Activated T-helper 17 cell treated with anti-CD3 and anti-CD28 coated beads, Interleukin-2, amount 50 U/mL, for 72 hours (primary cell): ENCODE measurements at regions not wholly inside any gene's neighbourhood (a gene's known extent, or its start where the extent isn't known, plus 50 kb on each side); places are given as distances from the start of the nearest gene placed in this dataset.

Source experiments
- ATAC-seq: fragments of 150-1000 bp; cut with Tn5 transposase; replicated peaks from 2 replicates; pipeline ENCODE4 v1.10.0; 2021; ENCODE audit warnings: mild to moderate bottlenecking, moderate library complexity
- H3K27ac Mint-ChIP-seq: one replicate; pipeline ENCODE4 v1.8.0; 2022; ENCODE audit warnings: mixed read lengths
- H3K27me3 Mint-ChIP-seq: one replicate; pipeline ENCODE4 v1.8.0; 2022; ENCODE audit warnings: mixed read lengths
- H3K36me3 Mint-ChIP-seq: one replicate; pipeline ENCODE4 v1.8.0; 2022; ENCODE audit warnings: low read depth, mild to moderate bottlenecking, mixed read lengths
- H3K4me1 Mint-ChIP-seq: one replicate; pipeline ENCODE4 v1.8.0; 2022; ENCODE audit warnings: mixed read lengths
- H3K4me3 Mint-ChIP-seq: one replicate; pipeline ENCODE4 v1.8.0; 2022; ENCODE audit warnings: mild to moderate bottlenecking, mixed read lengths
- H3K9me3 Mint-ChIP-seq: one replicate; pipeline ENCODE4 v1.8.0; 2022; ENCODE audit warnings: mixed read lengths

DNA sequence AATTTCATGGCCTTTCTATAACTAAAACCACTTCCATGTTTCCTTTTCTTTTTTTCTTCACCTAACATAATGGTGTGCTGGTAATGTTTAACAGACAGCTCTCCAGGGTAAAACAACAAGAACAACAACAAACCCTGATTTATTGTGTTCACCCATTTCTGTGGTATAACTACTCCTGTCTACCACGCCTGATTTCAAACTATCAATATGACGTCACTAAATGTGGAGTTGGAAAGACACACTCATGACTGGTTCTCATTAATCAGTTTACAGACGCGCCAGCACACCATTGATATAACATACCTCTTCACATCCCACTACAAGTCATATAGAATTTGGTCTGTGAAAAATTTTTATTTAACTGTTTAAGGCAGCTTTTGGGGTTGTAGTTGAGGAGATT, 142.9 kb downstream of the ARRDC3 start:
- Mint-ChIP-seq H3K9me3 (peaks cover 3% of the 10 kb centered on the region), H3K4me1 (no peaks in the 10 kb centered on the region), H3K4me3 (no peak overlapping the region), H3K27me3 (no peaks in the 10 kb centered on the region), H3K27ac (no peak overlapping the region), H3K36me3 (no peaks in the 10 kb centered on the region)
- peak; percentile 29 for ATAC-seq

DNA sequence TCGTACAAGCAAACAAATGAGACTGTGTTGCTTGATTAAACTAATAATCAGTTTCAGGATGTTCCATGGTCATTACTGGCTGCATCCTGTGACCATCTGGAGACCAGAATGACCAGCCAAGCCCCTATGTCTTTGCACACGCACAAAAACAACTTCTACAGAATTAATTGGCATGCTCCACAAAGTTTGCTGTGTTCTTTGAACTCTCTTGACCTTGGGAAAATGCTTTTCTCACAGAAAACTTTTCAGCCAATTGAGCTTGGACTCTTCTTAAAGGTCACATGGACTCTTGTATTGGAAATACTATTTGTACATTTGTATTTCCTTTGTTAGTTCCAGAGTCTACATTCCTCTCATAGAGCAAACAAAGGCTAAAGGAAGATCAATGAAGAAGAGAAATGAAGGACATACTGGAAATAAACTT, 147.8 kb downstream of the ARRDC3 start:
- no peak overlapping the region for H3K4me3 Mint-ChIP-seq
- H3K4me1 Mint-ChIP-seq = no peaks in the 10 kb centered on the region
- no peaks in the 10 kb centered on the region for H3K36me3 Mint-ChIP-seq
- H3K27me3 Mint-ChIP-seq = peaks cover 4% of the 10 kb centered on the region
- H3K9me3 Mint-ChIP-seq = no peaks in the 10 kb centered on the region
- H3K27ac Mint-ChIP-seq = no peak overlapping the region
- ATAC-seq = no peak

- H3K4me1 Mint-ChIP-seq = no peaks in the 10 kb centered on the region
- H3K27me3 Mint-ChIP-seq = peaks cover 7% of the 10 kb centered on the region
- no peak overlapping the region for H3K27ac Mint-ChIP-seq
- H3K36me3 Mint-ChIP-seq = no peaks in the 10 kb centered on the region
- no peak for ATAC-seq
- no peak overlapping the region for H3K4me3 Mint-ChIP-seq
- peaks cover 10% of the 10 kb centered on the region for H3K9me3 Mint-ChIP-seq
Observed at GRCh38 chr5:91232523-91232922, 150.6 kb downstream of the ARRDC3 start.

DNA sequence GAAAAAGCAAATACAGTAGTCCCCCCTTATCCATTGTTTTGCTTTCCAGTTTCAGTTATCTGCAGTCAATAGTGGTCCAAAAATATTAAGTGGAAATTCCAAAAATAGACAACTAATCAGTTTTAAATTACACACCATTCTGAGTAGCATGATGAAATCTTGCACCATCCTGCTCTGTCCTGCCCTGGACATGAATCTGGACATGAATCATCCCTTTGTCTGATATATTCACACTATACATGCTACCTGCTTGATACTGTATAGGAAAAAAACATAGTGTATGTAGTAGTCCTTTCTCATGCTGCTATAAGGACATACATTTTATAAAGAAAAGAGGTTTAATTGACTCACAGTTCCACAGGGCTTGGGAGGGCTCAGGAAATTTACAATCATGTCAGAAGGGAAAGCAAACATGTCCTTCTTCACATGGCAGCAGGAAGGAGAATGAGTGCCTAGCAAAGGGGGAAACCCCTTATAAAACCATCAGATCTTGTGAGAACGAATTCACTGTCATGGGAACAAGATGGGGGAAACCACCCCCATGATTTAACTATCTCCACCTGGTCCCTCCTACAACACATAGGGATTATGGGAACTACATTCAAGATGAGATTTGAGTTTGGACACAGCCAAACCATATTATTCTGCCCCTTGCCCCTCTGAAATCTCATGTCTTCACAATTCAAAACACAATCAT, 153.9 kb downstream of the ARRDC3 start:
- Mint-ChIP-seq H3K4me3 (no peak overlapping the region), H3K36me3 (no peaks in the 10 kb centered on the region), H3K9me3 (peaks cover 10% of the 10 kb centered on the region), H3K27ac (peak overlapping the region; percentile 58), H3K4me1 (peaks cover 5% of the 10 kb centered on the region), H3K27me3 (peaks cover 7% of the 10 kb centered on the region)
- peak; percentile 46 for ATAC-seq

DNA sequence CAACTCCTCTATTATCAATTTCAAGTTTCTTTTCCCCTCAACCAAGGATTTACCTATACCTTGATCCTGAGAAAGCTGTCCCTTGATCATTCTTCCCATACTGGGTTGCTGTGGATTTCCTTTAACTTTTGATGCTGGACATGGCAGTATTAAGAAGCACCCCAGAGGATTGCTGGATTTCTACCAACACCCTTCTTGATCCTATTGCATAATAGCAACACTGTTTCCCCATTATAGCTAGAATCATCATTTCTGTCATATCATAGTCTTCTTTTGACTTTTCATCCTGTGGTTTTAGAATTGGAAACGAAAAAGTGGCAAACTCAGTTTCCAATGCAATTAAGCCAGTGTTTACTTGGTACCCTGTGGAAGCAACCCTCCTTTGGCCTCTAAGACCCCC, 154.9 kb downstream of the ARRDC3 start:
- ATAC-seq = no peak
- Mint-ChIP-seq H3K4me3 (no peak overlapping the region), H3K9me3 (peaks cover 10% of the 10 kb centered on the region), H3K4me1 (peaks cover 5% of the 10 kb centered on the region), H3K27me3 (peaks cover 3% of the 10 kb centered on the region), H3K36me3 (no peaks in the 10 kb centered on the region), H3K27ac (no peak overlapping the region)

GRCh38 chr5:91225848-91226686, 157.1 kb downstream of the ARRDC3 start:
- H3K9me3 Mint-ChIP-seq = peaks cover 10% of the 10 kb centered on the region
- no peak overlapping the region for H3K4me3 Mint-ChIP-seq
- peaks cover 3% of the 10 kb centered on the region for H3K27me3 Mint-ChIP-seq
- H3K36me3 Mint-ChIP-seq = no peaks in the 10 kb centered on the region
- peaks cover 5% of the 10 kb centered on the region for H3K4me1 Mint-ChIP-seq
- peak; percentile 73 for ATAC-seq
- no peak overlapping the region for H3K27ac Mint-ChIP-seq

GRCh38 chr5:91224969-91225368, 158.1 kb downstream of the ARRDC3 start:
- Mint-ChIP-seq H3K27me3 (peaks cover 3% of the 10 kb centered on the region), H3K9me3 (peaks cover 10% of the 10 kb centered on the region), H3K4me3 (no peak overlapping the region), H3K4me1 (peaks cover 5% of the 10 kb centered on the region), H3K36me3 (no peaks in the 10 kb centered on the region), H3K27ac (no peak overlapping the region)
- no peak for ATAC-seq

- peaks cover 5% of the 10 kb centered on the region for H3K4me1 Mint-ChIP-seq
- H3K36me3 Mint-ChIP-seq = no peaks in the 10 kb centered on the region
- peaks cover 7% of the 10 kb centered on the region for H3K9me3 Mint-ChIP-seq
- H3K27me3 Mint-ChIP-seq = peaks cover under 1% of the 10 kb centered on the region
- H3K27ac Mint-ChIP-seq = no peak overlapping the region
- no peak for ATAC-seq
- H3K4me3 Mint-ChIP-seq = no peak overlapping the region
Observed at GRCh38 chr5:91224456-91224855, 158.7 kb downstream of the ARRDC3 start.

DNA sequence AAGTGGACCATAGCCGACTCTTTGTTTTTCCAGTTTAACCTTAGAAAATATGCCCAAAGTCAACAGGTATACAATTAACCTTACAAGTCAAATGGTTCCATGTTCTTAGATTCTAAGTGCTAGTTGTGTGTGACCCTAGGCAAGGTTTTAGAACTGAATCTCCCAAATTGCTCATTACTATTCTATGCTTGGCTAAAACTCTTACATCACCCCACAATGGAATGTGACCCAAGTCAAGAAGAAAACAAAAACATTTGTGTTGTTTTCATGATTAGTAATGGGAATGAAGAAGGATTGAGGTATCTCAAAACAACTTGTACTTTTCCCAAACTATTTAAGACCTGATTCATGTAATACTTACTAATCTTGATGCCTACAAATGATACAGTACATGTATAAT, 159.2 kb downstream of the ARRDC3 start:
- Mint-ChIP-seq H3K36me3 (no peaks in the 10 kb centered on the region), H3K9me3 (peaks cover under 1% of the 10 kb centered on the region), H3K4me3 (no peak overlapping the region), H3K27me3 (no peaks in the 10 kb centered on the region), H3K27ac (no peak overlapping the region), H3K4me1 (peaks cover 5% of the 10 kb centered on the region)
- ATAC-seq = no peak

DNA sequence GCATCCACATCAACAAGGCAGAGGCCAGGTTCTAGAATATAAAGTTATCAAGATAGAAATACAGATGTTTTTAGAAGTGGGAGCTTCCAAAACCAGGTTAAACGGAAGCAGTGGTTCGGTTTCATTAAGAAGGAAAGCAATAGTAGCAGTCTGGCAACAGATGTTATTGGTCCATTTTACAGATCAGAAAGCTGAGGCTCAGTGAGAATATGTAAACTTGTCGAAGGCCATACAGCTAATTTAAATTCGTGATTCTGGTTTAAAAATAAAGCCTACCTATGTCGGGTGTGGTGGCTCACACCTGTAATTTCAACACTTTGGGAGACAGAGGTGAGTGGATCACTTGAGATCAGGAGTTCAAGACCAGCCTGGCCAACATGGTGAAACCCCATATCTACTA, 160.6 kb downstream of the ARRDC3 start:
- Mint-ChIP-seq H3K4me1 (peaks cover 5% of the 10 kb centered on the region), H3K27ac (no peak overlapping the region), H3K9me3 (no peaks in the 10 kb centered on the region), H3K36me3 (no peaks in the 10 kb centered on the region), H3K4me3 (no peak overlapping the region), H3K27me3 (no peaks in the 10 kb centered on the region)
- no peak for ATAC-seq

DNA sequence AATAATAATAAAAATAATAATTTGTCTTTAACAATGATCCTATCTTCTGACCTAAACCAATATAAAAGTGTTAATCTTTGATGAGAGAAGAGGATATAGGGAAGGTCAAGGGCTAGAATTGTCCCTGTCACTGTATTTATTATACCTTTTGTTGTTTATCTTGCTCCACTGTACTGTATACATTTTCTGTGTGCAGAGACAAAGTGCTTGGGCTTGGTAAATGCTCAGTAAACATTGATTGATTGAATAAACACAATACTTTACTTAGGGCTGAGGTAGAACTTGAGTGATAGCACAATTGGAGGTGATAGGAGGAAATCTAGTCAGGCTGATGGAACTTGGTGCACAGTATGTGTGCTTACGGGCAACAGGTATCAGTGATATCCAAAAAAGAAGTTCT, 161.2 kb downstream of the ARRDC3 start:
- H3K4me3 Mint-ChIP-seq = no peak overlapping the region
- no peaks in the 10 kb centered on the region for H3K36me3 Mint-ChIP-seq
- ATAC-seq = no peak
- H3K4me1 Mint-ChIP-seq = peaks cover 5% of the 10 kb centered on the region
- H3K27me3 Mint-ChIP-seq = no peaks in the 10 kb centered on the region
- no peaks in the 10 kb centered on the region for H3K9me3 Mint-ChIP-seq
- no peak overlapping the region for H3K27ac Mint-ChIP-seq

GRCh38 chr5:91219803-91220371, 163.2 kb downstream of the ARRDC3 start:
- no peaks in the 10 kb centered on the region for H3K9me3 Mint-ChIP-seq
- peak; percentile 37 for ATAC-seq
- no peak overlapping the region for H3K4me3 Mint-ChIP-seq
- H3K27ac Mint-ChIP-seq = no peak overlapping the region
- no peaks in the 10 kb centered on the region for H3K27me3 Mint-ChIP-seq
- no peaks in the 10 kb centered on the region for H3K36me3 Mint-ChIP-seq
- no peaks in the 10 kb centered on the region for H3K4me1 Mint-ChIP-seq

DNA sequence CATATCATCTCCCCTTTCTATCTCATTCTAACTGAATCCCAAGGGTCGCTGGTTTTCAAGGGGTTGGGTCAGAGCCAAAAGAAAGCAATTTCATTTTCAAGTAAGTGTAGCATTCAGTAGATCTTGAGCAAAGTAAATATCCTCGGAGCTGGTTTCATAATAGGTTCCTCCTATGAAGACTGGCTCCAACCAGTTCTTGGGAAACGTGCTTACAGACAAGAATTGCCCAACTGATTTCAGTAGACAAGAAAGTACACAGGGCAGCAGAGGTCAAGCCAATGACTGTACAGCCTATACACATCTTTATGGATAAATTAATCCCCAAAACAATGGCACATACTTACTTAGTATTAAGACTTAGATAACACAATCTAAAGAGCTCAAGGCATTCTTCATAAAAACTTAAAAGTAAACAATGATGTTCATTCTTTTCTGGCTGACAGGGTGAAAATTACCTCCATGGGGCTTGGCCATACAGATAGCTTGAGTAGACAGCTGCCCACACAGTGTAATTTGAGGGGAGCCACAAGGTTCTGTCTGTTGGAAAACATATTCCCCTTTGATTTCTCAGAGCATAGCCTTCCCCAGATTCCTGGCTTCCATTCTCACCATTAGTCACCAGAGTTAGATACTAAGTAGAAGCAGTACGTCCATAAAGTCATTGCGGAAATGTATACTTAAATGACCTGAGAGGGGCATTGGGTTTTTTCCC, 163.9 kb downstream of the ARRDC3 start:
- H3K4me1 Mint-ChIP-seq = no peaks in the 10 kb centered on the region
- H3K36me3 Mint-ChIP-seq = no peaks in the 10 kb centered on the region
- H3K27me3 Mint-ChIP-seq = peaks cover 1% of the 10 kb centered on the region
- H3K9me3 Mint-ChIP-seq = no peaks in the 10 kb centered on the region
- H3K4me3 Mint-ChIP-seq = no peak overlapping the region
- H3K27ac Mint-ChIP-seq = no peak overlapping the region
- no peak for ATAC-seq

DNA sequence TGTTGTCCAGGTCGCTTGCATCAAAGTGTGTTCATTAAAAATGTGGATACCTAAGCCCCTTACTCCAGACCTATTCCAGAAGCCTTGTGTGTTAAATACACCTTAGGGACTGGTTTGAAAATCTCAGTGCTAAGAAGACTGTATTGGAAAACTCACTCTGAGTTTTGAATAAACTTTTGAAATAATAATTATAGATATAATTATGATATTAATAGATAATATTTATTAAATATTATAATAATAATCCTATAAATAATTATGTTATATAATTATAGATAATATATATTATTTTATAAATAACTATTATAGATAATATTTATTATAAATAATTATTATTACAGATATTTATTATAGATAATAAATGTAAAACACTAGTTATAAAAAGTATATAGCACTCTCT, 165.3 kb downstream of the ARRDC3 start:
- H3K27me3 Mint-ChIP-seq = peaks cover 7% of the 10 kb centered on the region
- no peak overlapping the region for H3K27ac Mint-ChIP-seq
- no peaks in the 10 kb centered on the region for H3K9me3 Mint-ChIP-seq
- no peaks in the 10 kb centered on the region for H3K36me3 Mint-ChIP-seq
- no peaks in the 10 kb centered on the region for H3K4me1 Mint-ChIP-seq
- H3K4me3 Mint-ChIP-seq = no peak overlapping the region
- ATAC-seq = no peak
